ENCODE measurements at regions not wholly inside any gene's neighbourhood (a gene's known extent, or its start where the extent isn't known, plus 50 kb on each side); places are given as distances from the start of the nearest gene placed in this dataset.

DNA sequence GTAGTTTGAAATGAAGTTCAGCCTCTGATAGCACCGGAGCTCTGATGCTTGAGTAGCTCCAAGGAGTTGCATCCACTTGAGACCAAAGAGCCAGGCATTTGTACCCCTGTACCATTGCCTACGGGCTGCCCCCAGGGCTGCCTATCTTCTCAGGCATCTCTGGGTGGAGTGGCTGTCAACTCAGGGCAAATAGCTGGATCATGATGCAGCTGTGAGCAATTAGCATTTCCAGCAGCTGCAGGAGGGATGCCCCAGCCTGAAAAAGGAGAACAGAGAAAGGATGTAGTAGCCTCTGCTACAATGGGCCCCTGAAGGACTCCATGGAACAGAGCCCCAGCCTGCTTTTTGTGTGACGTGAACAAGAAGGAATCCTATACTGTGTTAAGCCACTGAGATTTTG lies 492.6 kb downstream of the BCOR start:
- Histone ChIP-seq H3K4me1 (peaks cover 0 to 20% (median 1%) of the 10 kb centered on the region in 4 donors), H3K36me3 (no peaks in the 10 kb centered on the region), H3K4me3 (no peak overlapping the region), H3K27me3 (no peaks in the 10 kb centered on the region), H3K27ac (no peak overlapping the region), H3K9me3 (peaks cover 0 to 5% (median 0%) of the 10 kb centered on the region in 4 donors)
- TF ChIP-seq EP300 (IDR thresholded peaks at IDR 0.05) (no peak), POLR2A (IDR thresholded peaks at IDR 0.05) (no peak)
- TF ChIP-seq, protein P1, sequence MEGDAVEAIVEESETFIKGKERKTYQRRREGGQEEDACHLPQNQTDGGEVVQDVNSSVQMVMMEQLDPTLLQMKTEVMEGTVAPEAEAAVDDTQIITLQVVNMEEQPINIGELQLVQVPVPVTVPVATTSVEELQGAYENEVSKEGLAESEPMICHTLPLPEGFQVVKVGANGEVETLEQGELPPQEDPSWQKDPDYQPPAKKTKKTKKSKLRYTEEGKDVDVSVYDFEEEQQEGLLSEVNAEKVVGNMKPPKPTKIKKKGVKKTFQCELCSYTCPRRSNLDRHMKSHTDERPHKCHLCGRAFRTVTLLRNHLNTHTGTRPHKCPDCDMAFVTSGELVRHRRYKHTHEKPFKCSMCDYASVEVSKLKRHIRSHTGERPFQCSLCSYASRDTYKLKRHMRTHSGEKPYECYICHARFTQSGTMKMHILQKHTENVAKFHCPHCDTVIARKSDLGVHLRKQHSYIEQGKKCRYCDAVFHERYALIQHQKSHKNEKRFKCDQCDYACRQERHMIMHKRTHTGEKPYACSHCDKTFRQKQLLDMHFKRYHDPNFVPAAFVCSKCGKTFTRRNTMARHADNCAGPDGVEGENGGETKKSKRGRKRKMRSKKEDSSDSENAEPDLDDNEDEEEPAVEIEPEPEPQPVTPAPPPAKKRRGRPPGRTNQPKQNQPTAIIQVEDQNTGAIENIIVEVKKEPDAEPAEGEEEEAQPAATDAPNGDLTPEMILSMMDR (IDR thresholded peaks at IDR 0.05): no peak
- WGBS, 2 donors: 61 to 75% methylated on average over 3 of the region's 3 CpGs
- no peak for DNase-seq (ENCODE audit: low spot score in 2 of 2)

DNA sequence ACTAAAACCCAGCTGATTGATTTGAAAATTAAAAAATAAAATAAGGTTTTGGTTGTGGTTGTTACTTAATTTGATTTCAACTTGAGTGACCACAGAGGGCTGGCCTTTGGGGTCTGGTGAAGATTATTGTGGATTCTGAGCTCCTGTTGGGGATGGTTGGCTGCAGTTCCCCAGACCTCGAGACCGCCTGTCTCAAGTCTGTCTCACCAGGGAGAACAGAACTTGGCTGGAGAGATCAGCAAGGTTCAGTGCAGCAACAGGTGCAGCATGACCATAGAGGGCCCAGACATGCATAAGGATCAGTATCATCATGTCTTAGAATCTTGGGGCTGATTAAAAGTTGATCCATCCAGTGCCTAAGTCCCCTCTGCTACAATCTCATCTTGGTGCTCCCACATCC lies 491.9 kb downstream of the BCOR start:
- Histone ChIP-seq H3K36me3 (no peaks in the 10 kb centered on the region), H3K4me1 (peaks cover 0 to 20% (median 1%) of the 10 kb centered on the region in 4 donors), H3K4me3 (no peak overlapping the region), H3K27me3 (no peaks in the 10 kb centered on the region), H3K9me3 (peaks cover 0 to 5% (median 0%) of the 10 kb centered on the region in 4 donors), H3K27ac (no peak overlapping the region)
- DNase-seq (ENCODE audit: low spot score in 2 of 2): no peak
- whole genome bisulfite sequencing, 2 donors: 90 to 100% methylated on average over 2 of the region's 2 CpGs
- TF ChIP-seq POLR2A (IDR thresholded peaks at IDR 0.05) (no peak), EP300 (IDR thresholded peaks at IDR 0.05) (no peak)
- TF ChIP-seq, protein P1 (IDR thresholded peaks at IDR 0.05): no peak

DNA sequence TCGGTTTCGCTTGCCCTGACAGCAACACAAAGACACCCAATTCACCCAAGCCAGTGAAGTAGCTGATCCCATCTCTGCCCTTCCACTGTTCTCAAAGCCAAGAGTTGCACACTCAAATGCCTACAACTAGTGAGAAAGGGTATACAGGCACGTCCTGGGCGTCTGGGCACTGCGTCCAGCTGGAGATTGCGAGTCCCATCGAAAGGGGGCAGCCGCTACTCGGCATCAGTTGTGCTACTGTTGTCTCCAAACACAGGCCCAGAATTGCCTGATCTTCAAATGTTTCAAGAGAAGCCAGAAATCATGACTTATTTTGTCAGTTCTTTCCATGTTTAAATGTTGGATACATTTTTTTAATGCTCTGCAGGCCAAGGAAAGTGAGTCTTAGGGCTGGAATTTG lies 487.8 kb downstream of the BCOR start:
- H3K27ac ChIP-seq: no peak overlapping the region
- peaks cover 0 to 12% of the 10 kb centered on the region in 2 donors for H3K27me3 ChIP-seq
- no peak overlapping the region for H3K4me3 ChIP-seq
- H3K4me1 ChIP-seq: peaks cover 0 to 18% (median 0%) of the 10 kb centered on the region in 4 donors
- peaks cover 0 to 5% (median 0%) of the 10 kb centered on the region in 4 donors for H3K9me3 ChIP-seq
- no peaks in the 10 kb centered on the region for H3K36me3 ChIP-seq
- TF ChIP-seq EP300 (IDR thresholded peaks at IDR 0.05) (no peak), POLR2A (IDR thresholded peaks at IDR 0.05) (no peak)
- TF ChIP-seq, protein P1 (IDR thresholded peaks at IDR 0.05): no peak
- WGBS, 2 donors: 70 to 82% methylated on average over 8 to 9 of the region's 9 CpGs
- DNase-seq (ENCODE audit: low spot score in 2 of 2): no peak

DNA sequence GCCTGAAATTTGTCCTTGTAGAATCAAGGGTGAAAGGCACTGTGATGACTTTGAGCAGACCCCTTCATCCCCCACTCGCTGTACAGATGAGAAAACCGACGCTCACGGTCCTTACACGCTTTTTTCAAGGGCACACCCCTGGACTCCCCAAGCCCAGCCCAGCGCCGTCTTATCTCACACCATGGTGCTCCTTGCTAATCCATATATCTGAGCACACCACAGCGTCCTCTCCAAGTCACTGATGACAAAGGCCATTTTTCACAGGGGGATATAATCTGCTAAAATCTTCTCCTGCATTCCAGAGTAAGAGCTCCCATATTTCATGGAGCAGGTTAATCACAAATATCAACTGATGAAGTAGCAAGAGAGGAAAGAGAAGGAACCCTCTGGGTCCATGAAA lies 486.3 kb downstream of the BCOR start:
- DNase-seq (ENCODE audit: low spot score in 2 of 2): no peak
- TF ChIP-seq EP300 (IDR thresholded peaks at IDR 0.05) (no peak), POLR2A (IDR thresholded peaks at IDR 0.05) (no peak)
- TF ChIP-seq, protein P1 (IDR thresholded peaks at IDR 0.05): no peak
- Histone ChIP-seq H3K4me3 (no peak overlapping the region), H3K4me1 (peaks cover 0 to 18% (median 0%) of the 10 kb centered on the region in 4 donors), H3K36me3 (no peaks in the 10 kb centered on the region), H3K9me3 (peaks cover 0 to 5% (median 0%) of the 10 kb centered on the region in 4 donors), H3K27me3 (peaks cover 0 to 12% of the 10 kb centered on the region in 2 donors), H3K27ac (no peak overlapping the region)
- WGBS, 2 donors: 79 to 98% methylated on average over 8 of the region's 8 CpGs

DNA sequence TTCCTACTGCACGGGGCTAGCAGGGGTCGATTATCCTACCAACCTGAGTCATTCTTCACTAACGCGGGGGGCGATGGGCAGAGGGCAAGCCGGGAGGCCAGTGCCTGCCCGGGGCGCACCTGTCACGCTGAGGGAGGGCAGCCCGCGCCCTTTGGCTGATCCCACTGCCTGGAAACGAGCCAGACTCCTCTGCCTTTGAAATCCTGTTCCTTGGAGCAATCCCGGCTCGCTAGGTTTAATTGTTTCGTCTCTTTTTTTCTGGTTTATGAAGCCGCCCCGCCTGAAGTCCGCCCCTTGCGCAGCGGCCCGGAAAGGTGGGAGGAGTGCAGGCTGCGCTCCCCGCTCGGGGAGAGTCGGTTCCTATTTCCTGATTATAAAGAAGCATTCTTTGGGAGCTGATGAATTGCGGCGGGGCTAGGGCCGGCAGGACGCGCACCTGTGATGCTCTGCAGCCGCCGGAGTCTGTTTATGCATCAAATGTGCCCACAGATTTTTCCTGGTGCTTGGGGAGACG lies 484.2 kb downstream of the BCOR start:
- H3K36me3 ChIP-seq: no peaks in the 10 kb centered on the region
- H3K9me3 ChIP-seq: no peaks in the 10 kb centered on the region
- peak overlapping the region in 2 of 4 donors; percentile 35 to 39 for H3K4me3 ChIP-seq
- no peak for TF ChIP-seq EP300 (IDR thresholded peaks at IDR 0.05)
- no peak for TF ChIP-seq POLR2A (IDR thresholded peaks at IDR 0.05)
- TF ChIP-seq, protein P1 (IDR thresholded peaks at IDR 0.05): no peak
- peaks cover 0 to 12% of the 10 kb centered on the region in 2 donors for H3K27me3 ChIP-seq
- peak overlapping the region in 1 of 4 donors; percentile 37 for H3K27ac ChIP-seq
- DNase-seq (ENCODE audit: low spot score in 2 of 2): peak in 1 of 2 donors; percentile 17
- H3K4me1 ChIP-seq: peaks cover 0 to 18% (median 0%) of the 10 kb centered on the region in 4 donors
- WGBS, 2 donors: 2 to 21% methylated on average over 22 to 33 of the region's 33 CpGs
